Uterus (tissue), 3 donors: ENCODE measurements at regions not wholly inside any gene's neighbourhood (a gene's known extent, or its start where the extent isn't known, plus 50 kb on each side); places are given as distances from the start of the nearest gene placed in this dataset.

Source experiments
- DNase-seq, 2 donors: peaks; one replicate each; pipeline ENCODE4 v3.0.0-alpha.2; 2019 to 2020
- H3K27ac ChIP-seq, 2 donors: fragments of 200-600 bp; sonication (generic); 1 replicate in 1 of 2; 2 replicates in 1 of 2; pipeline ENCODE4 v1.5.1; 2016 to 2018
- H3K27me3 ChIP-seq, 2 donors: fragments of 200-600 bp; sonication (generic); one replicate each; pipeline ENCODE4 v1.5.1; 2018 to 2019; ENCODE audit warnings: control low read depth in 1 of 2
- H3K36me3 ChIP-seq, 2 donors: fragments of 200-600 bp; sonication (generic); one replicate each; pipeline ENCODE4 v1.5.1; 2019; ENCODE audit warnings: control low read depth in 1 of 2
- H3K4me1 ChIP-seq, 2 donors: fragments of 200-600 bp; sonication (generic); one replicate each; pipeline ENCODE4 v1.5.1; 2018 to 2019; ENCODE audit warnings: control low read depth in 1 of 2
- H3K4me3 ChIP-seq, 2 donors: fragments of 200-600 bp; sonication (generic); 1 replicate in 1 of 2; 2 replicates in 1 of 2; pipeline ENCODE4 v1.5.1; 2018 to 2019; ENCODE audit warnings: mild to moderate bottlenecking in 1 of 2
- H3K9me3 ChIP-seq, 2 donors: fragments of 200-600 bp; sonication (generic); one replicate each; pipeline ENCODE4 v1.5.1; 2019; ENCODE audit warnings: control low read depth in 1 of 2
- CTCF ChIP-seq, 4 experiments: fragments of 200-600 bp in 2 of 4; fragments of 450-650 bp in 2 of 4; sonication (generic) in 2 of 4; IDR thresholded peaks; one replicate each; pipeline ENCODE4 v1.5.1; 2016 to 2019; ENCODE audit warnings: antibody characterized with exemption in 4 of 4, mild to moderate bottlenecking in 2 of 4, moderate library complexity in 1 of 4
- POLR2A ChIP-seq, 2 donors: fragments of 450-650 bp; IDR thresholded peaks; one replicate each; pipeline ENCODE4 v1.6.1; 2016; ENCODE audit warnings: antibody characterized with exemption in 2 of 2, mild to moderate bottlenecking in 1 of 2, moderate library complexity in 1 of 2
- intact Hi-C: fragments of 100-400 bp; cut with DNase I; formaldehyde crosslinking; loops from one replicate; pipeline ENCODE4 v1.15.1; 2023; ENCODE audit warnings: low total_unique reads
- donor health status: DM: yes; HTN: yes; CAD: no.

DNA sequence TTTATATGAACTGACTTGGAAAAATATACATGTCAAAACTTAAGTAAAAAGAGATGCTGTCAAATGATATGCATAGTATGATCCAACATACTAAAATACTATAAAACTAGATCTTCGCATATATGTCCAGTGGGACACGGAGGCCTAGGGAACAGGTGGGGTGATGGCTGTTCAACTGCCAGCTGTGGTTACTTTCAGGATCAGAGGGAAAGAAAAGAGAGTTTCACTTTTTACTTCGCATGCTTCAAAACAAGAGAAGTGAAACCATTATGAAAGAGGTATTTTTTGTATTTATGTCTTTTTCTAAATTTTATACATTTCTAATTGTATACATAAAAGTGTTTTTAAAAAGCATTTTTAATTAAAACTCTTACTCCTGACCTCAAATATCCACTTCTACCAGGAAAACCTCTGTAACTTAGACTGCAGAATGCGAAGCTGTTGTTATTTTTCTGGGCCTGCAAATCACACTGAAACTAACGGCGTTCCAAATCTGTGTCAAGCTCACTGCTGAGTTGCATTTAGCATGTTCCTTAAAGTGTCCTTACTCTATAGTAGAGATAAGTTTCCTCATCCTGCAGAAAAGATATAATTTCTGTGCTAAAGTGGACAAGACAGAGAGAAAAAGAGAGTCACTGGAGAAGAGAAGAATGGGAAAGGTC is 97.8 kb upstream of the SLC35G4 start:
- Histone ChIP-seq H3K36me3 (no peaks in the 10 kb centered on the region), H3K27me3 (no peaks in the 10 kb centered on the region), H3K4me1 (no peaks in the 10 kb centered on the region), H3K4me3 (no peak overlapping the region), H3K27ac (no peak overlapping the region), H3K9me3 (no peaks in the 10 kb centered on the region)
- intact Hi-C loops: no loop called here
- TF ChIP-seq CTCF (IDR thresholded peaks at IDR 0.05) (no peak), POLR2A (IDR thresholded peaks at IDR 0.05) (no peak)
- no peak for DNase-seq

DNA sequence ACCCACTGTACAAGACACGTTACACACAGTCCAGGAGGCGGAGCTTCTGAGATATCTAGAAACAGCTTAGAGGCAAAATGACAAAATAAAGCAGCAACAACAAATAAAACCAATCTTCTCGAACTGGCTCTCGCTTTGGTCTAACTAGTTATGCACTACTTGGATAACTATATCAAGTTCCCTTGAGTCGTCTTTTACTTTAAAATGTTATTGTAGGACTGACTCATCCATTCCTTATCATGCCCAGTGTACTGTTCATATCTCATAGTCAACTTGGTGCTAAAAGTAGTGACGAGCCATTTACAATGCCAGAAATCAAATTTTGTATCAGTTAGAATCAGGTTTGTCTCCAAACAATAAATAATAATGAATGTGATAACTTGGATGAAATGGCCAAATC is 102.5 kb upstream of the SLC35G4 start:
- H3K4me3 ChIP-seq: no peak overlapping the region
- H3K4me1 ChIP-seq: no peaks in the 10 kb centered on the region
- no peaks in the 10 kb centered on the region for H3K27me3 ChIP-seq
- H3K9me3 ChIP-seq: no peaks in the 10 kb centered on the region
- DNase-seq: no peak
- H3K27ac ChIP-seq: no peak overlapping the region
- intact Hi-C loops: no loop called here
- H3K36me3 ChIP-seq: no peaks in the 10 kb centered on the region
- TF ChIP-seq CTCF (IDR thresholded peaks at IDR 0.05) (no peak), POLR2A (IDR thresholded peaks at IDR 0.05) (no peak)

GRCh38 chr18:11505993-11506392 is 103.4 kb upstream of the SLC35G4 start:
- TF ChIP-seq POLR2A (IDR thresholded peaks at IDR 0.05) (no peak), CTCF (IDR thresholded peaks at IDR 0.05) (no peak)
- H3K9me3 ChIP-seq: no peaks in the 10 kb centered on the region
- H3K36me3 ChIP-seq: no peaks in the 10 kb centered on the region
- no peak overlapping the region for H3K4me3 ChIP-seq
- H3K4me1 ChIP-seq: no peaks in the 10 kb centered on the region
- no peak for DNase-seq
- no peaks in the 10 kb centered on the region for H3K27me3 ChIP-seq
- intact Hi-C loops: no loop called here
- H3K27ac ChIP-seq: no peak overlapping the region

- H3K4me3 ChIP-seq: no peak overlapping the region
- intact Hi-C loops: no loop called here
- H3K27ac ChIP-seq: no peak overlapping the region
- no peaks in the 10 kb centered on the region for H3K4me1 ChIP-seq
- no peak for TF ChIP-seq CTCF (IDR thresholded peaks at IDR 0.05)
- no peak for TF ChIP-seq POLR2A (IDR thresholded peaks at IDR 0.05)
- no peaks in the 10 kb centered on the region for H3K9me3 ChIP-seq
- DNase-seq: no peak
- H3K36me3 ChIP-seq: no peaks in the 10 kb centered on the region
- no peaks in the 10 kb centered on the region for H3K27me3 ChIP-seq
These were observed 104.4 kb upstream of the SLC35G4 start for GRCh38 chr18:11504962-11505361.

GRCh38 chr18:11502368-11502767 is 107.0 kb upstream of the SLC35G4 start:
- no peak for TF ChIP-seq POLR2A (IDR thresholded peaks at IDR 0.05)
- no peak for TF ChIP-seq CTCF (IDR thresholded peaks at IDR 0.05)
- intact Hi-C loops: no loop called here
- no peaks in the 10 kb centered on the region for H3K27me3 ChIP-seq
- no peak for DNase-seq
- no peaks in the 10 kb centered on the region for H3K9me3 ChIP-seq
- no peak overlapping the region for H3K4me3 ChIP-seq
- H3K36me3 ChIP-seq: no peaks in the 10 kb centered on the region
- no peaks in the 10 kb centered on the region for H3K4me1 ChIP-seq
- no peak overlapping the region for H3K27ac ChIP-seq
